Breast epithelium (tissue), 3 donors: ENCODE measurements at regions not wholly inside any gene's neighbourhood (a gene's known extent, or its start where the extent isn't known, plus 50 kb on each side); places are given as distances from the start of the nearest gene placed in this dataset.

Source experiments
- CTCF ChIP-seq, 3 donors: fragments of 450-650 bp; IDR thresholded peaks; one replicate each; pipeline ENCODE4 v1.5.1; 2016 to 2017; ENCODE audit warnings: antibody characterized with exemption in 3 of 3, mild to moderate bottlenecking in 3 of 3, moderate library complexity in 3 of 3
- POLR2A ChIP-seq: fragments of 450-650 bp; IDR thresholded peaks from one replicate; pipeline ENCODE4 v1.6.1; 2016; ENCODE audit warnings: antibody characterized with exemption, mild to moderate bottlenecking, moderate library complexity
- POLR2AphosphoS5 ChIP-seq, 3 donors: sonication (generic); formaldehyde crosslinking; IDR thresholded peaks; one replicate each; pipeline ENCODE4 v1.6.1; 2017; ENCODE audit warnings: antibody characterized with exemption in 3 of 3

GRCh38 chr19:31120952-31121351 is 228.3 kb downstream of the TSHZ3 start:
- no peak for TF ChIP-seq CTCF (IDR thresholded peaks at IDR 0.05)
- no peak for TF ChIP-seq POLR2A
- no peak for TF ChIP-seq POLR2AphosphoS5 (IDR thresholded peaks at IDR 0.05)
